Anterior cingulate cortex (tissue), 58 donors: ENCODE measurements at regions not wholly inside any gene's neighbourhood (a gene's known extent, or its start where the extent isn't known, plus 50 kb on each side); places are given as distances from the start of the nearest gene placed in this dataset.

ENCODE experiments used
- DNase-seq, 58 donors: peaks; one replicate each; lab custom pipeline; 2025; lab: John Stamatoyannopoulos, UW

- no peak for DNase-seq
These were observed 741.3 kb downstream of the RNF144A start for GRCh38 chr2:7658486-7658885.

DNA sequence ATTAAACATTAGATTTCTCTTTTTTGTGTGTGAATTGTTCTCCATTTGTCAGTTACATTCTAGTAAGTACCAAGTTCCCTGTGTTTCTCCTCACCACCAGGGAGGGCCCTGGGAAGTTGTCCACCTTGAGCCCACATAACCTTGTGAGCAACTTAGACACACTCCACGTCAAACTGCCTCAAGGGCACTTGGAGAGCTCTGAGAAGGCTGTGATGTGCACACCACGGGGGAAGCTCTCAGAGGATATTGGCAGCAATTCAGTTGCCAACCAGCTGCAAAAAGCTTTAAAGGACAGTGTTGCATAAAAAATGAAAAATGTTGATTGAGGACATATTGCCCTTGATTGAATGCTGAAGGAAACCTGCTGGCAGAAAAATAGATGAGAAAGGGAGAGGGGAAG lies 743.6 kb downstream of the RNF144A start:
- DNase-seq = no peak

DNA sequence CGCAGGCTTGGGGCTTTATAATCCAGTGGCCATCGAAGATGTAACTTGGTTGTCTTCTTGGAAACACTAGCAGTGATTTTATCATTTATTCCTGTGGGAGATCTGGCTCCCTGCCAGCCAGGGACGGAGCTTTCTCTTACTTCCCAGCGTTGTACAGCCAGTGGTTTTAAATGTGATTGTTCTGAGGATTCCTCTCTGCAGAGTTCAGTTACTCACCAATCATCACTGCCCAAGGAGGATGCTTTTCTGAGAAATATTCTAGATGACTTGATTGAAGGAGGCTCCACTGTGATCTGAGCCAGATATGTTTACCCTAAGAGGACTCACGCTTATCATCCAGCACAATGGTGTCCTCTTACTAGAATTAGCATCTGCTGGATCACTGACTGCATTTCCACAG lies 744.3 kb downstream of the RNF144A start:
- peak in 1 of 58 donors; percentile 8 for DNase-seq

GRCh38 chr2:7665880-7666279 lies 748.7 kb downstream of the RNF144A start:
- no peak for DNase-seq

DNA sequence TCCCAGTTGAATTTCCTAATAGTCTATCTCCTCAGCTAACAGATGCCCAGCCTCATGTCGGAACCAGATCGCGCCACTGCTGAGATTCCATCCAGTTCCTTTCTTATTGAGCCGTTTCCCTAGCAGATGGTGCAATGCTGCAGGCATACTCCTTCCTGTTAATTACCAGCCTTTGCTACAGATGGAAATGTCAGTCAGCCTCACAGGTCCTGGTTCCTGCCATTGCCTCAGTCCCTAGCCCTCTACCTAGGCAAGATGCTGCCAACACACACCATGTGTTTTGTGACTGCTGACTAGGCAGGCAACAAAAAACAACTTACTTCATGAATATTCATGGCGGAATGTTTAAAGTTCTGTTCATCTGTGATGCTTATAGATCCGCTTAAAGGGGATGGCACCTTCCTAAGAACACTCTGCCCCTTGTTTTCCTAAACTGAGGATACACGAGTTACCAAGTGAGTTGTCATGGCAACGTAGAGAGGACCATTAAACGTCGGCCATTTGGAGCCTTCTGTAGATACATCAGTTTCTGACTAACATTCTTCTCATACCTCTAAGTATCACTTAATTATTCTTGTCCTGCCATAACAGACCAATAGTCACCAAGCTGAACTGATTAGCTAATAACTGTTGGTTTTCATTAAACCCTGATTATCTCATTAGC lies 749.5 kb downstream of the RNF144A start:
- peak in 2 of 58 donors; percentile 21 to 31 for DNase-seq

DNA sequence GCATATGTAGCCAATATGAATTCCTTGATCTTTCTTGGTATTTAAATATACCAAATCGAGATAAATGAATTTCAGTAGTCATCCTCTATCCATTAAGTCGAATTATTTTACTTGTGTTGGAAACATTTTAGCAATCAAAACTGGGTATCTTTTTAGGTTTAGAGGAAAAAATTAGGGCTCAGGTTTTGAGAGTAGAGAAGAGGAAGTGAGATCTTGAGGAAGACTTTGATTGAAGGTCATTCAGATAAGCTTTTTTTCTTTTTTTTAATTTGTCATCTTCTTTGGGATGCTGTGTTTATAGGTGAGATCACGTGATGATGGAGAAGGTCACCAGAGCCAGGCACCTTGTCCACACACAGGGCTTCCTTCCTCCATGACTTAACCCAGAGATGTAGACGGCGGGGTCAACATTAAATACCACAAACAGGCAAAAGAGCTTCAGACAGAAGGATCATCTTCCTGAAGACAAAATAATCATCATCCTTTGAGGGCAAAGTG lies 750.1 kb downstream of the RNF144A start:
- DNase-seq = no peak

DNA sequence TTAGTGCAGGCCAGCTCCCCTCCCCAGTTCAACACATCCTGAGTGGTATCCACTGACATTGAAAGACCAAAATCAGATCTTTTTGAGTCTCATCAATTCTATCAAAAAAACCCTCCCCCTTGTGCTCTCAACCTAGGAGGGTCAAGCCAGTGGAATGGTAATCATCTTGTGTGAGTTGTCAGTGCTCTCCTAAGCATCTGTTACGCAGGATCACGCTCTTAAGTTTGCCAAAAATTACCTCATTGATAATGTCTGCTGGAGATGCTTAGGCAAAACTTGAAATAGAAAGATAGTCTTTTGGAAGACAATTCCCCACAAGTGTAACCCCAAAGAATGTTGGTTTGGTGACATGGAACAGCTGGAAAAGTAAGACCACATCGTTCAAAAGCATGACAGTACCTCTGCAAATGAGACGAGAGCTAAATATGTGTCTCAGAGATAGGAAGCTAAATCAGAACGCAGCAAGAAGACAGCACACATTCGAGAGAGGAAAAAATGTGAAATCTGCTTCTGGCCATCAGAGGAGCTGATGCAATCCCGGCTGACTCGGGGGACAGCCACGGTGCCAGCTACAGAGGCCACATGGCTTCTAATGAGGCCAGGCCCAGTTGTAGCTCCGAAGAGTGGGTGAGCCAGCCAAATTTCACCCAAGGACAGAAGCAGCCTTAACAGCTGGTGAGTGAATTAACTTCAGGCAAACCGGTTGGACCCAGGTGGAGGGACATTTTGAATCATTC lies 753.9 kb downstream of the RNF144A start:
- DNase-seq = no peak

DNA sequence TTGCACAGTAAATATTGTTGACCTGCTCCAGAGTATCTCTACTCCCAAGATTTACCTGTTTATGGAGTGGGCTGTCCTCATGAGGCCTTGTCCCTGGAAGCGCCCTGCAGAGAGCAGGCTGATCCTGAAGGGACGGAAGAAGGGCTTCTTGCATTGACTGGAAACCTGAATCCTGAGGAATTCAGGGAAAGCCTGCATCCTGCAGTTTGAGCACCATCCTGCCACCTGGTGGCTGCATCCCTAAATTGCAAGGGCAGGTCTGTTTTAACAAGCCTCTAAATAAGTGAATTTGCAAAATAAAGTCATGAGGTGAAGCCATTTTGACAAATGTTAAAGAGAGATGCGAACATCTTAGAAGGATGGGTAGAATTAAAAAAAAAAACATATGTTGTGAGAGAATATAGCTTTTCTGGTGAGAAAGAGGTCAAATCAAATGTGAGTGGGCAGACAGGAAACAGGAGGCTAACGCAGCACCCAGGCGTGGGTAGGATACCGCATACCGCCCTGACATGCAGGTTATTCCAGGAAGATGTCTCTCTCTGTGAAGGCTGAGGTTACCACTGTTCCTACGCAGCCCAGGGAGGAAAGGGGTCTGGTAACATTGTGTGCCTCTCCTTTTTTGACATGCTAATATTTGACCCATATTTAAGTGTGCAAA lies 754.9 kb downstream of the RNF144A start:
- peak in 1 of 58 donors; percentile 12 for DNase-seq

GRCh38 chr2:7672685-7673071 lies 755.5 kb downstream of the RNF144A start:
- DNase-seq = no peak

GRCh38 chr2:7673101-7673500 lies 755.9 kb downstream of the RNF144A start:
- no peak for DNase-seq

DNA sequence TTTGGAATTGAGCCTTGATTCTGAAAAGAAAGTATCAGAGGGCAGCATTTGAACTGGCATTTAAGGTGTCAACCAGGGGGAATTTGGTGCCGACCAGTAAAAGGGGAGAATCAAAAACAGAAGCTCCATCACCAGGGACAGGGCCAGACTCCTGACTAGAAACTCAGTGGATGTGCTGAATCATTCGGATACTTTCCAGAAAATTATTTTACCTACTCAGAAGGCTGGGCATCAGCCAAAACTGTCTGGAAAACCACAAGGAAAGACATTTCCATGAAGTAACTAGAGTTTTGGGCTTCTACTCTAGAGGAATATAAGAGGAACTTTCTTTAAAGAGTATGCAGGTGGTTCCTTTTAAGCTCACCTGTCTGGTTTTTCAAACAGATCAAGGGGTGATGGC lies 756.6 kb downstream of the RNF144A start:
- no peak for DNase-seq

- no peak for DNase-seq
These were observed 757.4 kb downstream of the RNF144A start for GRCh38 chr2:7674606-7675005.

DNA sequence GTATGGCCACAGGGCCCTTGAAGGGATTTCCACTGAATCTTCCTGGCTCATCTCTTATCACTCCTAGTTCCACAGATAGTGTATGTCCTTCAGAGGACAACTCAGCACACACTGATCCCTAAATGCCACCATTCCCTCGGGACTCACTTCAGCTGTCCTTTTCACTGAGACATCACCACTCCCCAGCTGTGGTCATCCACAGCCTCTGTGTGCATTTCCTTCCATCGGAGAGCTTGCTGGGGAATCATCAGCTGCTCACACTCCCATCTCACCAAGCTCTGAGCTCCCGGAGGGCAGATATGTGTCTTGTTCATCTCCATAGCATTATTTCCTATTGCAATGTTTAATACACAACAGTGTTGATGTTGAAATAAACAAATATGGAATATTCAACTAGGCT lies 759.5 kb downstream of the RNF144A start:
- DNase-seq = no peak

GRCh38 chr2:7681881-7682461 lies 764.8 kb downstream of the RNF144A start:
- DNase-seq = no peak

DNA sequence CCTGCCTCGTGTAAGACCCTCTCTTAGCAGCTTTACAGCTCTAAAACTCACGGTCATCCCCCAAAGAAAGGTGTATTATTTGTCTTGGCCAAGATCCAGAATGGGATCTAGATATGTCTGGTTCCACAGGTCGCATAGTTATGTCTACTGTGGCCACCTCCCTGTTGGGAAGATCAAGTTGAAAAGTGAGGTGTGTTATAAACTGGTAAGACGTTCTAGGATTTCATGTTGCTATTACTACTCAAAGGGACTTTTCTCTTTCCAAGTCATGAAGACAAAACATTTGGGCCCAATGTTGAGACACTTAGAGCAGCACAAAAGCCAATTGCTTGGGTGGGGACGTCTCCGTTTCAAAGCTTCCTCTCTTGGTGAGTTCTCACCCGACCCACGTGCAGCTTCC lies 766.0 kb downstream of the RNF144A start:
- no peak for DNase-seq

- DNase-seq = no peak
These were observed 766.5 kb downstream of the RNF144A start for GRCh38 chr2:7683708-7684107.

DNA sequence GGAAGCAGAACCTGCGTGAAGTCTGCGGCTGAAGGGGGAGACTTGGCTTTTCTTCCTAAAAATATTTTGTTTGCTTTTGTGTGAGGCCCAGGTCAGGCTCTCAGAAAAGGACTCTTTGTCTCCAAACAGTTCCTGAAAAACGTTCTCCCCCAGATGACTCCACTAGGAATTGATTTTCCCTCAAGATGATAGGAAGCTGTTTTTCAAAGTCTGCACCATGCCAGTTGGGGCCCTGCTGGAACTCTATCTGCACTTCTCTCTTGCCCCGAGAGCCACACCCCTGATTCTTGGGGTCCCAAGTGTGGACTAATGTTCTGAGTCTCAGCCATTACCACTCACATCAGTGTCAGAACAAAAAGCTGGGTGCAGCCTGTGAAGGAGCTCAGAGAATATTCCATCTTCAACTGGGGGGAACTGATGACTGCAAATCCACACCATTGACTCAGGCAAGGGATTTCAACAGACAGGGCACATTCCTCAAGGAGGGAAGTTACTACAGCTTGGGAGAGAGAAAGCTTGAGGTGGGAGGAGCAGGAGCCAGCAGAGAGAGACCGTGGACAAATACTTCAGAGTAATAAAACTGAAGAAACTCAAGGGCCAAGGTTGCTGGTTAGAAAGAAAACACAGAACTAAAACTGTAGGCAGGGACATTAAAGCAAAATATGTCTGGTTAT lies 768.3 kb downstream of the RNF144A start:
- no peak for DNase-seq

DNA sequence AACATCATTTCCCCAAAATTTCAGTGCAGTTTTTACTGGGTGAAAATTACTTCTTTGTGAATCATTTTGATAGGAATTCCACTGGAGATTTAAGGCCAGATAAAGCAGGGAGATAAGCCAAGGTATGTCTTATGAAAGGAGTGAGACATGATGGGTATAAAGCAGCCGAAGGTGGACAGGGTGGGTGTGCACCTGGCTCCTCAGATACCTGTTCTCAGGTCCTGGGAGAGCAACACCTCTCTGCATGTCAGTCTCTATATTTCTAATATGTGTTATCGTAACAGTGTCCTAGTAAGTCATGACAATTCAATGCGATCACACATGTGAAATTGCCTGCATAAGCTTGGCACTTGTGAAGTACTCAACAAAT lies 768.8 kb downstream of the RNF144A start:
- DNase-seq = no peak

DNA sequence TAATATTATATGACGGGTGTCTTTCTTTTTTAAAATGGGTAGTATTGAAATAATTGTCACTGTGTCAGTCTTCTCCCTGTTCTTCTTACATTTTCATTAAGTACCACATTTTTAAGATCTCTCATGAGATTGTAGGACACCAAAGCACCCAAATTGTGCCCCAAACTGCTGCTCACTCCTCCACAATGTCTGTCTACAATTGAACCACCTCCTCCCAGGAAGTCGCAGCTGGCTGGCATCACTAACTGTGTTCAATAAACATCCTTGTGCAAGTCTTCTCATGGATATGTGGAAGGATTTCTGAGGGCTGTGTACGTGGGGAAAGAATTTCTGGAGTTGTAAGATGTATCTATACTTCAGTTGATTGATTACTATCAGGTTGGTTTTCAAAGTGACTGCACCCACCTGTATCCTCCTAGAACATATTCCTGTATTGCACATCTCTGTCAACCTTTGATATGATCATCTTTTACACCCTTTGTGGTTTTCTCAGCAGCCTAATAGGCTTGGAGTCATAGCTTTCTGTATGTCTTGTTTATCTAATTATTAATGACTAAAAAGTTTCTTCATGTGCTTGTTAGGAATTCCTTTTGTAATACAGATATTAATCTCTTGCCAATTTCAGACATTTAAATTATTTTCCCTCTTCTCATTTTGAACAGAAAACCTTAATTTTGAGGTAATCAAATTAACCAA lies 774.9 kb downstream of the RNF144A start:
- DNase-seq = no peak

- DNase-seq = no peak
These were observed 775.5 kb downstream of the RNF144A start for GRCh38 chr2:7692657-7693161.
